Naive thymus-derived CD4-positive, alpha-beta T cell (primary cell): ENCODE measurements at regions not wholly inside any gene's neighbourhood (a gene's known extent, or its start where the extent isn't known, plus 50 kb on each side); places are given as distances from the start of the nearest gene placed in this dataset.
A peak's percentile ranks its signal among the peaks of the same experiment; 100 is the strongest.
"Not testable (repeated sequence)": the region's sequence is repeated elsewhere in the genome, so short reads cannot be mapped to it uniquely, and the experiment has no call there.

Experiments used
- ATAC-seq: fragments of 150-1000 bp; cut with Tn5 transposase; 2 replicates; pipeline ENCODE4 v1.10.0; 2021; ENCODE audit warnings: mild to moderate bottlenecking, moderate library complexity
- CTCF ChIA-PET: fragments of 350-600 bp; sonication (Branson Sonifier 250); formaldehyde crosslinking; loops from one replicate; lab custom pipeline; 2021; ENCODE audit warnings: antibody characterized with exemption; lab: Charles Lee
- POLR2A ChIA-PET: fragments of 350-600 bp; sonication (Branson Sonifier 250); formaldehyde crosslinking; loops from one replicate; lab custom pipeline; 2021; ENCODE audit warnings: antibody characterized with exemption, inconsistent platforms; lab: Charles Lee
- DNase-seq, 9 donors: peaks; one replicate each; pipeline versions ENCODE4 v3.0.0 to v3.0.0-alpha.2; 2020 to 2022; ENCODE audit warnings: mixed read lengths in 1 of 9
- H3K27ac ChIP-seq: one replicate; pipeline ENCODE4 v1.7.0; 2013; ENCODE audit warnings: mild to moderate bottlenecking, low read depth, low read length, moderate library complexity
- H3K27me3 ChIP-seq, 2 donors: one replicate each; pipeline ENCODE4 v1.7.0; 2013; ENCODE audit warnings: low read length in 2 of 2, mild to moderate bottlenecking in 2 of 2, moderate library complexity in 2 of 2; ENCODE audit not compliant: control insufficient read depth in 2 of 2, insufficient read depth in 2 of 2
- H3K36me3 ChIP-seq, 3 experiments: 1 replicate in 2 of 3; 2 replicates in 1 of 3; pipeline ENCODE4 v1.7.0; 2013; ENCODE audit warnings: low read length in 3 of 3, mild to moderate bottlenecking in 3 of 3, moderate library complexity in 1 of 3; ENCODE audit not compliant: insufficient read depth in 3 of 3, control insufficient read depth in 2 of 3
- H3K4me1 ChIP-seq, 2 donors: one replicate each; pipeline ENCODE4 v1.7.0; 2013; ENCODE audit warnings: low read length in 2 of 2, mild to moderate bottlenecking in 2 of 2, moderate library complexity in 1 of 2; ENCODE audit not compliant: control insufficient read depth in 2 of 2, insufficient read depth in 2 of 2
- H3K4me3 ChIP-seq: 2 replicates; pipeline ENCODE4 v1.7.0; 2013; ENCODE audit warnings: mild to moderate bottlenecking, low read length
- H3K9me3 ChIP-seq, 3 experiments: 1 replicate in 2 of 3; 2 replicates in 1 of 3; pipeline ENCODE4 v1.7.0; 2013; ENCODE audit warnings: low read length in 3 of 3; ENCODE audit not compliant: control insufficient read depth in 2 of 3
- H3K27ac Mint-ChIP-seq, 9 donors: one replicate each; pipeline ENCODE4 v1.8.0; 2020 to 2022; ENCODE audit warnings: mixed read lengths in 9 of 9, mild to moderate bottlenecking in 8 of 9, moderate library complexity in 5 of 9, inconsistent platforms in 2 of 9
- H3K27me3 Mint-ChIP-seq, 5 donors: one replicate each; pipeline ENCODE4 v1.8.0; 2021 to 2022; ENCODE audit warnings: mixed read lengths in 5 of 5, mild to moderate bottlenecking in 1 of 5
- H3K36me3 Mint-ChIP-seq, 5 donors: one replicate each; pipeline ENCODE4 v1.8.0; 2020 to 2022; ENCODE audit warnings: mixed read lengths in 5 of 5, mild to moderate bottlenecking in 3 of 5, inconsistent platforms in 1 of 5
- H3K4me1 Mint-ChIP-seq, 7 donors: one replicate each; pipeline ENCODE4 v1.8.0; 2020 to 2022; ENCODE audit warnings: mixed read lengths in 7 of 7, mild to moderate bottlenecking in 3 of 7, inconsistent platforms in 1 of 7
- H3K4me3 Mint-ChIP-seq, 10 donors: one replicate each; pipeline ENCODE4 v1.8.0; 2020 to 2022; ENCODE audit warnings: mild to moderate bottlenecking in 10 of 10, mixed read lengths in 10 of 10, moderate library complexity in 6 of 10, inconsistent platforms in 2 of 10
- H3K9me3 Mint-ChIP-seq, 11 donors: one replicate each; pipeline ENCODE4 v1.8.0; 2020 to 2022; ENCODE audit warnings: mixed read lengths in 11 of 11, mild to moderate bottlenecking in 4 of 11, inconsistent platforms in 1 of 11, moderate library complexity in 1 of 11
- intact Hi-C, 2 donors: fragments of 100-400 bp; cut with micrococcal nuclease; formaldehyde crosslinking; loops; one replicate each; pipeline ENCODE4 v1.15.1; 2023

DNA sequence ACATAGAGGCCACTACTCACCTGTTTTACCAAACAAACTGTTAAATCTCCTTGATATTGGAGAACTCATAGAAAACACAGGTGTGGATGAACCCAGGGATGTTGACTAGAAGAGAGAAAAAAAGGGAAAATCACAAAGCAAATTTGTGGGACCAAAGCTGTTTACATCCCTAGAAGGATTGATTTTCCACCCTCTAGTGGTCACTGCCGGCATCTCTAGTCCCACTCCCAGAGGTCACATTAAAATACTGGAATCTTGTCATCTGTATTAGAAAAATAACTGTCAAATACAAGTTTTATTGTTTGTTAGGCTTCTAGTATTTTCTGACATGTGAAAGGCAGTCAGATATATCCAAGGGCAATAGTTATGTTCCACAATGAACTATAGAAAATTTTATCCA is 469.7 kb downstream of the FOXD4L4 start:
- H3K27me3 Mint-ChIP-seq, DNase-seq, POLR2A ChIA-PET, H3K4me3 Mint-ChIP-seq, H3K27ac ChIP-seq, H3K9me3 ChIP-seq, ATAC-seq, CTCF ChIA-PET, H3K4me1 Mint-ChIP-seq, H3K9me3 Mint-ChIP-seq, H3K27me3 ChIP-seq, H3K36me3 ChIP-seq, H3K27ac Mint-ChIP-seq, H3K4me3 ChIP-seq, H3K4me1 ChIP-seq, intact Hi-C loops, H3K36me3 Mint-ChIP-seq: not testable (repeated sequence)

DNA sequence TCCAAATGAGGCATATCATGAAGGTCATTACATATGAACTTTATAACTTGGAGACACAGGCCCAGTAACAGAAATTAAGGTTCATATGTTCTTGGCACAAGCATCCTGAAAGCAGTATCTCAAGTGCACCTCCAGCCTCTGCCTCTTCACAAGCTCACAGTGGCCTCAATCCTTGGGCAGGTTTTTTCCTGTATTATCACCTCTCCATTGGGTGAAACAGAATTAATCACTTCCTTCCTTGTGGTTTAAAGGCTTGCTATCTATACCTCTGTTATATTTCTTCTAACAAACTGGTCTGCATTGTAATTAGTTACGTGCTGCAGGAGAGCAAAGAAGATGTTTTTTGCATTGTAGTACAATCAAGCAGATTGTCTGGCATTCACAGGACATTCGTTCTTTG is 471.0 kb downstream of the FOXD4L4 start:
- H3K27me3 Mint-ChIP-seq, ATAC-seq, H3K27ac Mint-ChIP-seq, H3K27me3 ChIP-seq, H3K4me3 Mint-ChIP-seq, POLR2A ChIA-PET, H3K4me3 ChIP-seq, H3K36me3 ChIP-seq, DNase-seq, H3K4me1 ChIP-seq, H3K9me3 ChIP-seq, H3K27ac ChIP-seq, intact Hi-C loops, H3K4me1 Mint-ChIP-seq, H3K9me3 Mint-ChIP-seq, H3K36me3 Mint-ChIP-seq, CTCF ChIA-PET: not testable (repeated sequence)

DNA sequence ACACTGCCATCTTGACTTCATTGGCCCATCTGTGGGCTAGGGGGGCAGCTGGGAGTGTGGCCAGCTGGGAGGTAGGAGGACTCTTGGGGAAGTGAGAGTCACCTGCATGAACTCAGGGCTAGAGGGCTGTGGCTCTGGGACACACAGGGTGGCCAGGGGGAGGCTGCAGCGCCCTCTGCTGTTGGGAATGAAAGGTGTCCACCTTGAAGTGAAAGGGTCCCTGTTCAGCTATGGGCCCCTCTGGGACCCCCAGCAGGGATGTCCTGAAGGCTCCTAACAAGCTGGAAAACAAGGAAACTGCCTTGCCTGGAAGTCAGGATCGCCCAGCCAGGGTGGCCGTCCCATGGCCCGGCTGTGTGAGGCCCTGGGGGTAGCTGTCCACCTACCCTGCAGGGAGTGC is 507.8 kb downstream of the FOXD4L4 start:
- H3K27ac Mint-ChIP-seq, intact Hi-C loops, DNase-seq, CTCF ChIA-PET, H3K4me3 Mint-ChIP-seq, POLR2A ChIA-PET, H3K4me1 ChIP-seq, ATAC-seq, H3K4me3 ChIP-seq, H3K36me3 ChIP-seq, H3K27me3 ChIP-seq, H3K27ac ChIP-seq, H3K27me3 Mint-ChIP-seq, H3K9me3 ChIP-seq, H3K9me3 Mint-ChIP-seq, H3K4me1 Mint-ChIP-seq, H3K36me3 Mint-ChIP-seq: not testable (repeated sequence)

DNA sequence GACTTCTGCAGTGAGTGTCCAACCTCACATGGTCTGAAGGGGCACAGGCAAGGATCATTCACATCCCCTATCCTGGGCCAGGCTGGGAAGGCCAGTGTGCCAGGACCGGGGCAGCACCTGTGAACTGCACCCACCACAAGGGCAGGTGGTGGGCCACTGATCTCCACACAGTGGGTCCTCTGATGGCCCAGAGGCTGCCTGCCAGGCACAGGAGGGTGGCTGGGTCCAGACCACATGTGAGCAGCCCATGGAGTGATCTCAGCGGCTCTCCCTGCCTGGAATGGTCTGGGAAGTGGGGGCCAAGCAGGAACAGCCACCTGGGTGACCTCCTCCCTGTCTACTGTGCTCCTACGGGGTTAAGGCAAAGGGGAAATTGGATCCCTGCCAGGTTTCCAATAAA is 508.5 kb downstream of the FOXD4L4 start:
- H3K27ac ChIP-seq, DNase-seq, H3K9me3 Mint-ChIP-seq, H3K4me3 Mint-ChIP-seq, H3K4me1 ChIP-seq, H3K4me3 ChIP-seq, H3K9me3 ChIP-seq, H3K27me3 ChIP-seq, H3K27ac Mint-ChIP-seq, H3K36me3 Mint-ChIP-seq, intact Hi-C loops, H3K27me3 Mint-ChIP-seq, H3K36me3 ChIP-seq, POLR2A ChIA-PET, H3K4me1 Mint-ChIP-seq, ATAC-seq, CTCF ChIA-PET: not testable (repeated sequence)

DNA sequence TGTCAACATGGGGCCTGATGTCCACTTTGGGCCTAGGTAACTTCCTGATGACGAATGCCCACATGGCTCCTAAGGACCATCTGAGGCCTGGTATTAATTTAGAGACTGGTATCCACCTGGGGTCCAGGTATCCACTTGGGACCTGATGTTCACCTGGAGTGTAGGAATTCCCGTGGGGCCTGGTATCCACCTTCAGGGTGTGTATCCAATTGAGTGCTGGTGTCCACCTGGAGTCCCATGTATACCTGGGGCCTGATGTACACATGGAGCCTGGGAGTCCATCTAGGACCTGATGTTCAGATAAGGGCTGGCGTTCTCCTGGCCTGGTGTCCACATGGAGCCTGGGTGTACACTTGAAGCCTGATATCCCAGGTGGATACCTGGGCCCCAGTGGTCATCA is 520.6 kb downstream of the FOXD4L4 start:
- DNase-seq, H3K36me3 Mint-ChIP-seq, ATAC-seq, H3K4me1 ChIP-seq, H3K4me3 ChIP-seq, POLR2A ChIA-PET, CTCF ChIA-PET, H3K9me3 Mint-ChIP-seq, H3K4me1 Mint-ChIP-seq, H3K36me3 ChIP-seq, H3K27ac Mint-ChIP-seq, H3K27ac ChIP-seq, H3K9me3 ChIP-seq, H3K27me3 Mint-ChIP-seq, H3K27me3 ChIP-seq, intact Hi-C loops, H3K4me3 Mint-ChIP-seq: not testable (repeated sequence)

DNA sequence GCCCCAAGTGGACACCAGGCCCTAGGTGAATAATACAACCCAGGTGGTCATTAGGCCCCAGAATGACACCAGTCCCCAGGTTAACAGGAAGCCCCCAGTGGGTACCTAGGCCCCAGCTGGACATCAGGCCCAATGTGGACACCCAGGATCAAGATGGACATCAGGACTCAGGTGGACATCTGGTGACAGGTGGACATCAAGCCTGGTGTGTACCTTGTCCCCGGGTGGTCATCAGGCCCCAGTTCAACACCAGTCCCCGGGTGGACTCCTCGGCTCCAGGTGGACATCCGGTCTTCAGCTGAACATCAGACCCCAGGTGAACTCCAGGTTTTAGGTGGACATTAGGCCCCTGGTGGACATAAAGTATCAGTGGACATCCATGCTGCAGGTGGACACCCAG is 524.6 kb downstream of the FOXD4L4 start:
- CTCF ChIA-PET: not testable (repeated sequence)

DNA sequence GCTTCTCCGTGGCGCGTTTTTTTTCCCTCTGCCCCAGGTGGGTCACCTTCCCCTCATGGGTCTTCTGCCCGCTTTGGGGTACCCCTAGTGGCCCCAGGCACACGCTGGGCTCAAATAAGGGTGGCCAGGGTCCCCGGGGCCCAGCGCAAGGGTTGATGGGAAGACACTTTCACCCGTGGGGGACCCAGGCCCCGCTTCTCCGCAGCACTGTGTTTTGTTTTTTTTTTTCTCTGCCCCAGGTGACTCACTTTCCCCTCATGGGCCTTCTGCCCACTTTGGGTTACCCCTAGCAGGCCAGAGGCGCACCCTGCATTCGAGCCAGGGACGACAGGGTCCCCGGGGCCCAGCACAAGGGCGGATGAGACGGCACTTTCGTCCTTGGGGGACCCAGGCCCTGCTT is 526.7 kb downstream of the FOXD4L4 start:
- H3K9me3 ChIP-seq, H3K4me1 ChIP-seq, POLR2A ChIA-PET, H3K36me3 Mint-ChIP-seq, H3K27me3 Mint-ChIP-seq, H3K9me3 Mint-ChIP-seq, intact Hi-C loops, H3K27me3 ChIP-seq, H3K36me3 ChIP-seq, H3K4me3 ChIP-seq, H3K4me3 Mint-ChIP-seq, H3K27ac ChIP-seq, CTCF ChIA-PET, H3K4me1 Mint-ChIP-seq, ATAC-seq, H3K27ac Mint-ChIP-seq: not testable (repeated sequence)
- DNase-seq: peak in 1 of 9 donors; percentile 3

More for the DNA sequence above, 524.6 kb downstream of the FOXD4L4 start:
- ATAC-seq, H3K9me3 Mint-ChIP-seq, H3K27ac Mint-ChIP-seq, H3K27me3 ChIP-seq, H3K27ac ChIP-seq, H3K4me1 ChIP-seq, H3K36me3 ChIP-seq, intact Hi-C loops, H3K4me3 Mint-ChIP-seq, H3K36me3 Mint-ChIP-seq, H3K4me3 ChIP-seq, H3K4me1 Mint-ChIP-seq, POLR2A ChIA-PET, H3K9me3 ChIP-seq, H3K27me3 Mint-ChIP-seq: not testable (repeated sequence)
- DNase-seq: peak in 1 of 9 donors; percentile 3
